ELF-1 (cell line): ENCODE measurements at regions not wholly inside any gene's neighbourhood (a gene's known extent, or its start where the extent isn't known, plus 50 kb on each side); places are given as distances from the start of the nearest gene placed in this dataset.

Experiments used
- DNase-seq: peaks from one replicate; pipeline ENCODE4 v3.0.0-alpha.2; 2016; ENCODE audit warnings: low read depth, low spot score

DNA sequence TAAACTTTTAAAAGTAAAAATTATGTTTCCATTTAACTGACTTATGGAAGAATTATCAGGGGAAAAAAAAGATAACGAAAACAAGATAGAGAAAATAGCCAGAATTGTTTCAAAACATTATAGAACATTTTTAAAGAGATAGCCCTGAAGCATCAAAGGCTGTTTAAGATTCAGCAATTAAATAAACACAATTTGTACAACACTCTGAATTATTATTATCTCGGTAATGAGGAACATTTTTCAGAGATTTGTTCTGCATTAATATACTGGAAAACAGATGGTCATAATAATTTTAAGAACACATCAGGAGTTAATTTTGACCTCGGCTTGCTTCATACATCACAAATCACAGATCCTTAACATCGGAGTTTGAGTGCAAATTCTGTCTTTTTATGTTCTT lies 643.8 kb downstream of the SORCS1 start:
- no peak for DNase-seq

DNA sequence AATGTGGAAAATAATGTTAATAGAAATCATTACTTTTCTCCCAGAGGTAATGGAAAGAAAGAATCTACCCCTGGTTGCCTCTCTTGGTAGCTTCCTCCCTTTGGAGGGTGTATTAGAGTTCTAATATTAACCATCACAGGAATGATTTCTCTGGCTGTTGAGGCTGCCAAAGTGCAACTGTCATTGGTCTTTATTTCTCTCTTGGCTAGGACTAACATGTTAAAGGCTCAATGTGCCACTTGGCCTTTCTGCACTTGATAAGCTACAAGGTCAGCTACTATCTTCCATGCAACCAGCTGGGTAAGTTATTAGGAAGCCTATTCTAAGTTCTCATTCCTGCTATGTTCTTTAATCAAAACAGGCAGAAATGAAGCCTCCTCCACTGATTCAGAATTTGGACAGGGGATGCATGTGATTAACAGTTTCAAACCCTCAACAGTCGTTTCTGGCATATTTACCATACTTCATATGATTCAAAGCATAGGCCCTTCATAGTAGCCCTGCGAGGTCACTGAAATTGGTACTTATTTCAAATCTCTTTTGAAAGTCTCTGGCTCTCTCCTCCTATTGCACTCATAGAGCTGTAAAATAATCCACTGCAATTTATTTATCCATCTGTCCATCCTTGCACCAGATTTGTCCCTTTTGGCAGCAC lies 645.0 kb downstream of the SORCS1 start:
- no peak for DNase-seq

DNA sequence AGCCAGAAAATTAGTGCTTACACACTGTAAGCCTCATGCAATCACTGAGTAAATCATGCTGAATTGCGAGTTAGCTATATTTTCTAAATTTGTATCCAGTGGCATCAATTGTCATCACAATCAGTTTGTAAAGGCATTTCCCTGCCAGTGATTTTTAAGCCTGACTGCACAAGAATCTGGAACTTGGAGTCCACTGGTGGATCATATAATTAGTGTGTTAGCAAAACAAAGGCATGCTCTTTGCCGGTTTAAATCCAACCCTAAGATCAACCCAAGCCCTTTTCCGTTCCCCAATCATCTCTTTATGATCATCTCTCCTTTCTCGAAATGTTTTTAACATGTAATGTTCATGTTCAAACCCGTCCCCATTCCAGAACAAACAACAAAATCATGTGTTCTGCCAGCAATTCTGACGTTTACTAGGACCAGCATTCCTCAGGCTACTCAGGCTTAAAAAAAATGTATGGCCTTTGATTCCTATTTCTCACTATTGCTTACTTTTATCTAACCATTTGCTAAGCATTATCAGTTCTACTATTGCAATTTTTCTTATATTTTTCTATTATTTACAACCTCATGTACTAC lies 649.2 kb downstream of the SORCS1 start:
- DNase-seq: no peak

DNA sequence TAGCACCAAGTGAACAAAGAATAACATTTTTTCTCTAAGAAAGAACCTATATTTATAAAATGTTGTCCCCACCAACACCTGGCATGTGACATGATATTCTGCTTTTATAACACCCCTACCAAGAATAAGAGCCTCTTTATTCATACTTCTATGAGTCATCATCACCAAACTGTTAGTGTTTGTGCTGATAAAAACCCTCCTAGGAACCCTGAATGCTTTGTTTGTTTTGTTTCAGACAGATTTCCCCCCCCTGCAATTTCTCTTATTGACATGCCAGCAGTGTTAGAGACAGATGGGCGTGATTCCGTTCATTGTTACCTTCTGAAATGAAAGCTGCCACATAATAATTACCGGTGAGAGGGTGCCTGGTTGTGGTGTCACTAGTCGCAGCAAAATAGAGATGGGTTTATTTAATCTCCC lies 651.1 kb downstream of the SORCS1 start:
- DNase-seq: no peak

DNA sequence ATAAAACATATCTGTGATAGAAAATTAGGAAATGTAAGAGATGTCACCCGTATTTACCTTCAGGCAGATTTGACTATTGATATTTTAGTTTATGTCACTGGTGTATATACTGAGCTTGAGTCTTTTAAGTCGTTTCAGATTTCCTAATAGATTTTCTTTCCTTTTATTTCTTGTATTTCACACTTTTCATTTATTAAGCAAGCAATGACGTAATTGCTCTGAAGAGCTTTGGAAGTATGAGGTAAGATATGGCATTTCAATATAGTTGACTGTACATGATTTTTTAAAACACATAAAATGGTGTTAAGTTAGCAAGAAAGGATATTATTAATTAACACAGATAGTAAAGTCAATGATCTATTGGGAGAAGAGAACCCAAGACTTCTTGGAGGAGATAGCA lies 652.6 kb downstream of the SORCS1 start:
- DNase-seq: no peak

DNA sequence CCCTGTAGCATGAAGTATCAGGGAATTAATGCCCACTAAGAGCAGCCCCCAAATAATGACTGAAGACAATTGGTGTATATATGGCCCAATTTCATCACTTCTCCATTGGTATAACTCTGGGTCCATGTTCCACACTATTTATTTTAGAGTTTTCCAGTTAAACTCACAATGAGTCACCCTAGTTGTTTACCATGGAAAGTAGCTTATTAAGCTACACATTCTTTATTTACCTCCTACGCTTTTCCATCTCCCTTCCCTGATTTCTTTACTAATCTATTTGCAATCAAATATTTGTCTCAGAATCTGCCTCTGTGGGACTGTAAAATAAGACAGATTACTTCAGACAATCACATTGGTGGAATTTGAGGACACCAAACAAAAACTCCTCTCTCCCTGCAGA lies 655.6 kb downstream of the SORCS1 start:
- DNase-seq: no peak

DNA sequence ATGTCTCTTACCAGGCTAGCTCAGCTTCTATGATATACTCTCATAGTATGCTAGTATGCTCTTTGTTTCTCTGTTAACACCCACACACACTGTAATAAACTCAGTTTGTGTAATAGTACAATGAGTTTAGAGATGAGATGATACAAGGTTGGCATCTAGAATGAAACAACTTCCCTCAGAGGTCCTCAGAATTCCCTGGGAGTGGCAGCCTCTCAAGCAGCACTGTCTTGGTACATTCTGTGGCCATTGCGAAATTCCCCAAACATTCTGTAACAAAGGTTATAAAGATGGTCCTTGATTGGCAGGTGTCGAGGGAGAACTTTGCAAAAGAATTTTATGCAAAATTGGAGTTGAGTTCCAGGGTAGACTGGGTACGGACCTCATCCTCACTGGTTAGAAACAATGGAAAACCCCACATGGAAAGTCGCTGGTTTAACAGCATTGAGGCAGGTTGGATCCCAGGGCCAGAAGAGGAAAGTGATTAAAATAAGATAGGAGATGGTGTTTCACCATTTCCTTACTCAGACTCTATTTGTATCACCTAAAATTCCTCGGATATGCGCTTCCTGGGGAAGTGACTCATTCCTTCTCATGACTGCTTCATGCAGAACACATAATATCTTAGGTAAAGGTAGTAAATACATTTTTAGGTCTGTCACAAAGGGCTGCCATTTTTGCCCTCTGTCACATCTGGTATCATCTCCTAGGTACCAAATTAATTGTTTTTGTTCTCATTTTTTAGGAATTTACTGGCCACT lies 657.8 kb downstream of the SORCS1 start:
- DNase-seq: no peak

DNA sequence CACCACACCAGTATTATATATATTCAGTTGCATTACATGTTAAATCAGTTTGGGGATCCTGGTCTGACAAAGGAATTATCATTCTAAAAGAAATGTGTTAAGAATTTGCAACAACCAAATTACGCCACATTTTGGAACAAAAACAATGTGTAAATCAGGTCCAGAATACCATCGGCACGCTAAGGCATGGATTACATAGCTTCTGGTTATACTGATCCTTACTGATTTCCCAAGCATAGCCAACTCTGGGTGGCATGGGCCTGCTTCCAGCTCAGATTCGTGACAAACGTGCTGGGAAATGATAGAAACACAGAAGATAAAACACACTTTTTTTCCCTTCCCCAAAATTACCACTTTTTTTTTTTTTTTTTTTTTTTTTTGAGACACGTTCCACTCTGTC lies 660.0 kb downstream of the SORCS1 start:
- DNase-seq: no peak

DNA sequence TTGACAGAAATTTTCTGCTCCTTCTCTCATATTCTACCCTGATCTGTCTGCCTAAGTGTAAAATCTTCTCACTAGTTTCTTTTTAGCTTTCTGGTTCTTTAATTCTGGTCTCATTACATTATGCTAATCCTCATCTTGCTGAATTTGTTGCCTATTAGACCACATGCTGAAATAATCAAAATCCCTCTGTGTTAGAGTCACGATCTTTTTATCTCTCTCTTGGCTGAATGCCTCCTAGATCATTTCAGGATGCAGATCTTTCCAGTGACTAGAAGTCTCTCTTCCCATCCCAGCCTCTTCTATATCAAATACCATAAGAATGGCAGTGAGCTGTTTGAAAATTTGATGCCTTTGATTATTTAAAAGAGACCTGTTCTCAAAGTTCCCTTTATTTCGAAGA lies 661.9 kb downstream of the SORCS1 start:
- DNase-seq: no peak

DNA sequence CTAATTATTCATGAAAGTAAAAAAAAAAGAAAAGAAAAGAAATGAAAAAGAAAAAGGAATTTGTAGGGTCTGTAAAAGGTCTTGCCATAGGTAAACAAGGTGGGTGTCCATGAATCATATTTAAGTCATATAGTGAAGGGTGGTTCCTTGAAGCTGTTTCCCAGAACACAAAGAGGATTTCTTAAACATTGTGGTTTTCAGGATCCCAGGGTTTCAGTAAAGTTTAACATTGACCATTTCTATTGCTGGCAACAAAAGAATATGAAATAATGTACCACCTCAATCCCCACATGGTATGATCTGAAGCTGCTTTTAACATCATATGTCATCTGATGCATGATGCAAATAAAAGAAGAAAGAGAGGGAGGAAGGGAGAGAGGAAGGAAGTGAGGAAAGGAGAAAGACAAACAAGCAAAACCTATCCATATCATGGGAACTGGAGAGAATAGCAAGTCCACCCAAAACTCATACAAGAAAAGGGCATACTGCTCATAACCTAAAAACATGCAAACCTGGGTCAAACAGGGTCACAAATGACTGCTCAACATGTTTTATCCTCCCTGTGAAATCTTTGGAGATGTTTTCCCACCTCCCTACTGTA lies 663.5 kb downstream of the SORCS1 start:
- no peak for DNase-seq

DNA sequence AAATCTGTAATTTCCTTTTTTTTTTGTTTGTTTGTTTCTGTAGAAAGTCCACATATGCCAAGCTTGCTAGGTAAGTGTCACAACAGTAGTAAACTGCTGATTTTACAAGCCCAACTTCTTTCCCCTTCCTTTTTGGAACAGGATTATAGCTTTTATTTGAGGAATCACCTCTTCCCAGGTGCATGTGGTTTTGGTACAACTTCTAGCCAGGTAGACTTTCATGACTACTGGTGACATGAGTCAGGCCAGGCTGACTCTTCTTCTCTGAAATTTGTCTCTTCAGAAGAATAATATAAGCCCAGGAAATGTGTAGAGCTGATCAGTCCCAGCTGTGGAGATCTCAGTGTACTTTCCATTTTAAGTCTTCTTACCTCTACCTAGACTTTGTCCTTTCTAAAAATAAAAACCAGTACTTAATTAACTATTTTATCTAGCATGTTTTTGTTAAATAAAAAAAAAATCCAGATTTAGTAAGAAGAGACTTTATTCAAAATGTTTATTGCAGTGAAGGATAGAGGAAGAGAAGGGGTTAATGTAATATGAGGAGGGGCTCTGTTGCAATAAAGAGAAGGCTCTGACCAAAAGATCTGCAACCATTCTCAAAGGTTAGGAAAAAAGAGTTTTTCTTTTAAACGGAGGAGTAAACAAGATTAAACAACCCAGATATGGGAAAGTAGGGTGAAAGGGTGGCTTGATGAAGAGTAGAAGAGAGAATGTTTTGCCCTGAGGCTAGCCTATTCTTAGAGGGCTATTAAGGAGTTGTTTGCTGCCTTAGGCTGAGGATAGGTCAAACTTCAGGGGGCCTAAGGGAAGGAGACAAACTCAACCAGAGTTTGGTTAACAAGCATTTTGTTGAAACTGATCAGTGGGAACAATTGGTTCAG lies 664.2 kb downstream of the SORCS1 start:
- peak; percentile 41 for DNase-seq

DNA sequence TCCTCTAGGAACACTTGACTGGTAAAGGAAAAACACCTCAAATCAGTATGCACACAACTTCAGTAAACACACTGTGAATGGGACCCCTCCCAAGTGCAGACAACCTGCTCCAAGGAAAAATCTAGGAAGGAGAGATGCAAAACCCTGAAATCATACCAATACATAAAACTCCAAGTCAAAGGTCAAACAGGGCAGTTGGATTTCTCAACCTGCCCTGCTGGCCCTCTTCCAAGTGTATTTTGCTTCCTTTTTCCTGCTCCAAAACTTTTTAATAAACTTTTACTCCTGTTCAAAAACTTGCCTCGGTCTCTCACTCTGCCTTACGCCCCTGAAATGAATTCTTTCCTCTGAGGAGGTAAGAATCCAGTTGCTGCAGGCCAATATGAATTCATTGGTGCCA lies 665.1 kb downstream of the SORCS1 start:
- no peak for DNase-seq

DNA sequence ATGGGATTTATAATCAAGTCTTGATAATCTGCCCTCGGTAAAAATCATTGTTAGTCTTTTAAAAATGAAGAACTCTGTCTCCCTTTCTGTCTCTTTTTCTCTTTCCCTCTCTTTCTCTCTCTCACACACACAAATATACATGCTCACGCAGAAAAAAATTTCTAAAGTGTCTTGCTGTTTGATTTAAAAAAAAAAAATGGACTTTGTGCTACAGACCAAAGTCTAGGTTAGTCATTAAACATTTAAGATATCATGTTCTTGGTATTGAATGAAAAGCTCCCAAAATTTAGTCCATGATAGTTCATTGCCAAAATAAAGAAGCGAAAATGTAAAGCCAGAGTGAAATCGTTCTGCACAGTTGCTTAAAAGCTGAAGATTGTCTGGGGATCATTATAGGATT lies 665.8 kb downstream of the SORCS1 start:
- DNase-seq: no peak

DNA sequence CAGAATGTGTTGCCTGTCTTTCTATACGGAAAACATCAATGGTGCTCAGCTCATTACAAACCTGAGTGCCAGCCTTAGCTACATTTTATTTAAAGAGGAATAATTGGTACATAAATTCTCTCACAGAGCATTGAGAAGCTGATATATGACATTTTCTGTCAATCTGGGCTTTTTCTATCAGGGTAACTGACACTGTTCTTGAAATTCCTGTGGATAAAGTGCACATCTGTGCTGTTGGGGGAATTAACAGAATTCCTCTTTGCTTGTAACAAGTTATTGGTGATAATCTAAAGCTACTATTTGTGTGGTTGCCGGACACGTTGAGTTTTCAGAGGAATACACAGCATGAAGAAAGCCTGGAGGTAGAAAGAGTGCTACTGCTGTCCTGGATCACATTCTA lies 668.6 kb downstream of the SORCS1 start:
- DNase-seq: no peak

DNA sequence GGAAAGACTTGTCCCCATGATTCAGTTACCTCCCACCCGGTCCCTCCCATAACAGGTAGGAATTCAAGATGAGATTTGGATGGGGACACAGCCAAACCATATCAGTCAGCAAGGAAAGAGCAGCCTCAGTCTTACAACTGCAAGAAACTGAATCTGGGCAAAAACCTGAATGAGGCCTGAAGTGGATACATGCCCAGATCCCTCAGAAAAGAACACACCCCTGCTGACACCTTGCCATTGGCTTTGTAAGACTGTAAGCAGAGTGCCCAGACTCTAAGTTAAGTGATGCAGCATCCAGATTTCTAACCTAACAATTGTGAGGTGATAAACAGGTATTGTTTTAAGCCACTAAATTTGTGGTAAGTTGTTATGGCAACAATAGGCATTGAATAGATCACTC lies 670.8 kb downstream of the SORCS1 start:
- no peak for DNase-seq

DNA sequence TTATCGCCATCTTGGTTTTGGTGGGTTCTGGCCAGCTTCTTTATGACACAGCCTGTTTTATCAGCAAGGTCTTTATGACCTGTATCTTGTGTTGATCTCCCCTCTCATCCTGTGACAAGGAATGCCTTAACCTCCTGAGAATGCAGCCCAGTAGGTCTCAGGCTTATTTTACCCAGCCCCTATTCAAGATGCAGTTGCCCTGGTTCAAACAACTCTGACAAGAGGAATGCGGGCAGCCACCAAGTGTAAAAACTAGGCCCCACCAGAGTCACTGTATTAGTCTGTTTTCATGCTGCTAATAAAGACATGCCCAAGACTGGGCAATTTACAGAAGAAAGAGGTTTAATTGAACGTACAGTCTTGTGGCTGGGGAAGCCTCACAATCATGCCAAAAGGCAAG lies 671.3 kb downstream of the SORCS1 start:
- DNase-seq: peak; percentile 42

DNA sequence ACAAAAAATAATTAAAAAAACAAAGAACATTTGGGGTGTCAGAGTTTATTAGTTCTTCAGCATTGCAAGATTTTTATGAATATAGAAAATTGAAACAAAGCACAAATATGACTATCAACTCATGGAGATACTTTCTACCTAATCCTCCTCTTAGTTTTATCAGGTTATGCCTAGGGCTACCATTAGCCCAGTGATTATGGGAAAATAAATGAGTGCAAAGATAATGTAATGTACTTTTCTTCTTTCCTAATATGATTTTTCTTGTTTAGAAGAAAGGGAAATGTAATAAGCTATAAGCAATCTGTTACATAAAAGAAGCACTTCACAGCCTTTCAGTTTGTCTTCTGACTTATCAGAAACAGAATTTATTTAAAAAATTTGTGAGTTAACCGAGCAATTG lies 676.8 kb downstream of the SORCS1 start:
- DNase-seq: no peak

DNA sequence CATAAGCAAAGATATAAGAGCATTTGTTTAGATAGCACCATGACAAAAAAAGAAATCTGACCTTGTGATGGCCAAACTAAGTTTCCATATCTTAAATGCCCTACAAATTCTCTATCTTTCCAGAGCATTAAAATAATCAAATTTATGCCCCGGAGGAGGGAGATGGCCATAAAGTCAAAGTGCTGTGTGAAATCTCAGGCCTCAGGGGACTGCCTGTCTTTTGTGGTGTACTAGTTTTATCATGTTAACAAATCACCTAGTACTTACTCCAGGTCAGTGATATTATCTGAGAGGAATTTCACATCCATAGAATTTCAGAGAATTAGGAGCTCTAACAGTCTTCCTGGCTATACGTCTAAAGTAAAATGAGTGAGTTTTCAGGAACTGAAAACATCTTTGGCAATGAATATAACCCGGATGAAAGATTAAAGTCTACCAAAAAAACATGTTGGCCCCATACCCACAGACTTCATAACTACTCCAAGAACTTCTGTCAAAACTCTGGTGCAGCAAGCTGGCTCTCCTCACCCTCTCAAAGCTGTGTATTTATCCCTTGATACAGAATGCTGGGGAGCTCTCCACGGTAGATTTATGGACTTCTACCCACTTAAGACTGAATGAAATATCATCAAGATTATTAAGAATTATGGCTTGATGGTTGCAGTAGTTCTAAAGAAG lies 682.8 kb downstream of the SORCS1 start:
- no peak for DNase-seq

DNA sequence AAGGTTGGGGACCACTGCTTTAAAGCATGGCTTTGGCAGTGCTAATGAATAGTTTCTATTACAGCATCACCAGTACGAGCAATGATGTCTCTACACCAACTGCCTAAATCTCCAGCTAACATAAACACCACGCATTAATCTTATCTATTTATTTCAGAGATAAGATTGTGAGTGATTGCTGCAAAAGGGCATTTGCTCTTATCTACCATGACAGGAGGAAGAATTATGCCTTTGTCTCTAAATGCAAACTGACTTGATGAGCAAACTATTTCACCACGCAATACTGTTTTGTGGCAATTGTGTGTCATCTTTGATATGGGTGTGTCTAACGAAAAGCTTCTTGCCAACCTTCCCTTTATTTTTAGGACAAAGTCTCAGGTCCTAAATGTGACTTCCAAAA lies 684.9 kb downstream of the SORCS1 start:
- no peak for DNase-seq

DNA sequence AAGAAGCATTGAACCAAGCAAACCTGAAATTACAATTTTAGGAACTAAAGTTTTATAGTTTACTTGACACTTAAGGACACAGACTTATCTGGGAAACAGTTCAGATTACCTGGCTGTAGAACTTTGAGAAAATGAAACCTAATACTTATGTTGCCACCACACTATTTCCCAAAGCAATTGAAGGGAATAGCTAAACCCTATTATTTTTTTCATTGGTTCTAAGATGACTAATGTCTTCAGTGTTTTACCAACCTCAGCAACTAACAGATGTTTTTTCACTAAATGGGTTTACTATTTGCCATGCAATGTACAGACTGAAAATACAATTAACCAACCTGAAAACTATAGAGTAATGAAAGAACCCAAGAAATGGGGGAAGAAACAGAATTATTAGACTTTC lies 689.6 kb downstream of the SORCS1 start:
- DNase-seq: no peak

DNA sequence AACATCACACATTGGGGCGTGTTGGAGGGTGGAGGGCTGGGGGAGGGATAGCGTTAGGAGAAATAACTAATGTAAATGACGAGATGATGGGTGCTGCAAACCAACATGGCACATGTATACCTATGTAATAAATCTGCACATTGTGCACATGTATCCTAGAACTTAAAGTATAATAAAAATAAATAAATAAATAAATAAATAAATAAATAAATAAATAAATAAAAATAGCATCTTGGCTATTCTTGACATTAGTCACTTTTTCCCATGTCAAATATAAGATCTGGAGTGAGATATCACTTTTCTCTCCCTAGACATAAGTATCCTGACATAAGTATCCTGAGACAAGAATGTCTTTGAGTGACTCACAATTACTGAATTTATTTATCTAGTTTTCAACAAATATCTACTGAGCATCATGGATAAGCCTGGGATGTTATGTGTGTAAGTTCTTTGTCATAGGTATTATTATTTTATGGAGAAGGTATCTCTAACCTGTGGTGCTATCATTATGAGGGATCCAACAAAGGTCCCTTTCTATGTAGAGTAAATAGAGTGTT lies 691.3 kb downstream of the SORCS1 start:
- no peak for DNase-seq
